Stimulated activated naive CD8-positive, alpha-beta T cell treated with anti-CD3 and anti-CD28 coated beads, Interleukin-15, amount 100 ng/mL, for 72 hours (primary cell): ENCODE measurements at regions not wholly inside any gene's neighbourhood (a gene's known extent, or its start where the extent isn't known, plus 50 kb on each side); places are given as distances from the start of the nearest gene placed in this dataset.

Experiments used
- ATAC-seq: fragments of 150-1000 bp; cut with Tn5 transposase; 2 replicates; pipeline ENCODE4 v1.10.0; 2021; ENCODE audit warnings: mild to moderate bottlenecking, moderate library complexity
- DNase-seq, 2 donors: peaks; one replicate each; pipeline ENCODE4 v3.0.0; 2021 to 2022
- H3K27ac Mint-ChIP-seq, 2 donors: one replicate each; pipeline ENCODE4 v1.8.0; 2022; ENCODE audit warnings: mild to moderate bottlenecking in 2 of 2, mixed read lengths in 2 of 2, moderate library complexity in 2 of 2
- H3K27me3 Mint-ChIP-seq: one replicate; pipeline ENCODE4 v1.8.0; 2022; ENCODE audit warnings: mixed read lengths
- H3K4me1 Mint-ChIP-seq: one replicate; pipeline ENCODE4 v1.8.0; 2022; ENCODE audit warnings: mild to moderate bottlenecking, mixed read lengths
- H3K4me3 Mint-ChIP-seq, 2 donors: one replicate each; pipeline ENCODE4 v1.8.0; 2022; ENCODE audit warnings: mild to moderate bottlenecking in 2 of 2, mixed read lengths in 2 of 2, moderate library complexity in 1 of 2
- H3K9me3 Mint-ChIP-seq, 2 donors: one replicate each; pipeline ENCODE4 v1.8.0; 2022; ENCODE audit warnings: mixed read lengths in 2 of 2

- ATAC-seq = no peak
- H3K27ac Mint-ChIP-seq = no peak overlapping the region
- no peak for DNase-seq
- no peaks in the 10 kb centered on the region for H3K4me1 Mint-ChIP-seq
- H3K27me3 Mint-ChIP-seq = peaks cover 11% of the 10 kb centered on the region
- no peak overlapping the region for H3K4me3 Mint-ChIP-seq
- H3K9me3 Mint-ChIP-seq = peaks cover 8 to 11% of the 10 kb centered on the region in 2 donors
These were observed 289.6 kb upstream of the HTR2A start for GRCh38 chr13:47186471-47186870.

DNA sequence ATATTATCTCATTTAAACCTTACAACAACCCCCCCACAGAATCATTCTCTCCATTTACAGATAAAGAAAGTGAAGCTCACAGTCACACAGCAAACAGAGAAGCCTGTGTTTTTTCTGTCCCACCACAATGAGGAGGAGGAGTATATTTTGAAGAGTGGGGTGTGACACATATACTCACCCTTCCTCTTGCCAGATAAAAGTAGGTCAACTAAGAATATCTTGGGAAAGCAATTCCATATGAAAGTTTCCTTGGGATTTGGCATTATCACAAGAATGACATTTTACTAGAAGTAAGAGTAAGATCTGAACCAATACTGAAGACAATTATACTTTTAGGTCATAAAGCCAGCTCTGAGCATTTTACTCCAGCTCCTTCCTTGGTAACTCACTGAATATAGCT lies 287.5 kb upstream of the HTR2A start:
- Mint-ChIP-seq H3K27me3 (peaks cover 11% of the 10 kb centered on the region), H3K9me3 (peaks cover 8 to 11% of the 10 kb centered on the region in 2 donors), H3K27ac (no peak overlapping the region), H3K4me1 (no peaks in the 10 kb centered on the region), H3K4me3 (no peak overlapping the region)
- ATAC-seq (no peak), DNase-seq (no peak)

GRCh38 chr13:47179321-47179720 lies 282.5 kb upstream of the HTR2A start:
- Mint-ChIP-seq H3K9me3 (peaks cover 0 to 4% of the 10 kb centered on the region in 2 donors), H3K27me3 (peaks cover 9% of the 10 kb centered on the region), H3K27ac (no peak overlapping the region), H3K4me1 (no peaks in the 10 kb centered on the region), H3K4me3 (no peak overlapping the region)
- ATAC-seq (no peak), DNase-seq (no peak)

DNA sequence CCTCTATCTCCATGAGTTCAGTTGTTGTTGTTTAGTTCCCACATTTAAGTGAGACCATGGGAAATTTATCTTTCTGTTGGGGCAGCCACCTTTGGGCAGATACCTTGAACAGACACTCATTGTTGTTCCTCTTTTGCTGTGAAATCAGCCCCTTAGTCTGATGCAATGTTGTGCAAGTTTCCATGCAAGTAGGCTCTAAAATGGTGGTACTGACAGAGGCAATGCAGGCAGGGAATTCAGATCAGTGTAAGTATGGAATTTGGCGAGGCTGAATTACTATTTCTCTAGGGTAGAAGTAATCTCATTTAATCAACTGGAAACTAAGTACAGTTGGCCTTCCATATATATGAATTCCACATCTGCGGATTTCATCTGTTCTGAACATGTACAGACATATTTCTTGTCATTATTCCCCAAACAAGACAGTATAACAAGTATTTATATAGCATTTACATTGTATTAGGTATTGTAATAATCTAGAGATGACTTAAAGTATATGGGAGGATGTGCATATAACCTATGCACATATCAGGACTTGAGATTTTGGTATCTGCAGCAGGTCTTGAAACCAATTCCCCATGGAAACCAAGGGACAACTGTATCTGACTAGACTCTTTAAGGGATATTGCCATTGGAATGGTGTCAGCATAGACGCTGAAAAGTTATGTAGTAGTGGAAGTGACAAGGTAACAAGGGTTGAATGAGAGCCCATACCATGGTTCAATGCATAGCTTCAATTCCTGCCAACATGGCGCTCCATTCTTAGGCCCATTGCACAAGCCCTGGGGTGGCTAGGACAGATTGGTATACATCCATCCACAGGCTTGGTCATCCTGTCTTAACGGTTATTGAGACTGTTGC lies 281.5 kb upstream of the HTR2A start:
- Mint-ChIP-seq H3K4me1 (no peaks in the 10 kb centered on the region), H3K27me3 (no peaks in the 10 kb centered on the region), H3K4me3 (no peak overlapping the region), H3K27ac (no peak overlapping the region), H3K9me3 (peaks cover 0 to 4% of the 10 kb centered on the region in 2 donors)
- DNase-seq (no peak), ATAC-seq (no peak)

- Mint-ChIP-seq H3K27me3 (no peaks in the 10 kb centered on the region), H3K4me1 (no peaks in the 10 kb centered on the region), H3K9me3 (no peaks in the 10 kb centered on the region), H3K27ac (no peak overlapping the region), H3K4me3 (no peak overlapping the region)
- DNase-seq (no peak), ATAC-seq (no peak)
These were observed 278.5 kb upstream of the HTR2A start for GRCh38 chr13:47175172-47175866.

- no peak overlapping the region for H3K4me3 Mint-ChIP-seq
- DNase-seq (no peak), ATAC-seq (no peak)
- H3K4me1 Mint-ChIP-seq = no peaks in the 10 kb centered on the region
- H3K9me3 Mint-ChIP-seq = no peaks in the 10 kb centered on the region
- H3K27me3 Mint-ChIP-seq = no peaks in the 10 kb centered on the region
- H3K27ac Mint-ChIP-seq = no peak overlapping the region
These were observed 274.1 kb upstream of the HTR2A start for GRCh38 chr13:47170971-47171370.

DNA sequence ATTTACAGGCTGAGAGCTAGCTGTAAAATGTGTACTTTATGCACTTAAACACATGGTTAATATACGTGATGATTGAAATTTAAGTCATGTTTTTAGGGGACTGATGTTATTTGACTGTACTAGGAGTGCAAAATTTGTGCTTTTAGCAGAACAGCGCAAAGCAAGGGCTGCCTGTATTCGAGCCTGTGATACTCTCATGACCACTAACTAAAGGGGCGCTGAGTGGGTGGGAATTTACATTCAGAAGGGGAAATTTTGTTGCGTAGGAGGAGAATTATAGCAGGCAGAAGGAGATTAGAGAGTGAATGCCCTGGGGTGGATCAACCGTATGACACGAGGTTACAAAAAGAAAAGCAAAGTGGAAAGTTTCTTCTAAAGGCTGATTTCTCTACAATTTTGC lies 271.8 kb upstream of the HTR2A start:
- Mint-ChIP-seq H3K4me3 (no peak overlapping the region), H3K27me3 (no peaks in the 10 kb centered on the region), H3K4me1 (no peaks in the 10 kb centered on the region), H3K27ac (no peak overlapping the region), H3K9me3 (no peaks in the 10 kb centered on the region)
- DNase-seq (no peak), ATAC-seq (no peak)

- Mint-ChIP-seq H3K27me3 (no peaks in the 10 kb centered on the region), H3K27ac (no peak overlapping the region), H3K4me3 (no peak overlapping the region), H3K9me3 (no peaks in the 10 kb centered on the region), H3K4me1 (no peaks in the 10 kb centered on the region)
- DNase-seq (no peak), ATAC-seq (no peak)
These were observed 271.2 kb upstream of the HTR2A start for GRCh38 chr13:47168066-47168465.

DNA sequence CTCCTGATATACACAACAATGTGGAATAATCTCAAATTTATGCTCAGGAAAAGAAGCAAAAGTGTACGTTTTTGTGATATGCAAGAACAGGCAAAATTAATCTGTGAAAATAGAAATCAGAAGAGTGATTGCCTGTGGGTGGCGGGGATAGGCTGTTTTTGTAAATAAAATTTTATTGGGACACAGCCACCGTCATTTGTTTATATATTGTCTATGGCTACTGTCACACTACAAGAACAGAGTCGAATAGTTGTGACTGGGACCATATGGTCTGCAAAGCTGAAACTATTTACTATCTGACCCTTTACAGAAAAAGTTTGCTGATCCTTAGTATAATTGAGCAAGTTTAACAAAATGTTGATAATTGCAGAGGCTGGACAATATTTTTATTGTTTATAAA lies 269.5 kb upstream of the HTR2A start:
- Mint-ChIP-seq H3K27ac (no peak overlapping the region), H3K4me1 (no peaks in the 10 kb centered on the region), H3K9me3 (no peaks in the 10 kb centered on the region), H3K4me3 (no peak overlapping the region), H3K27me3 (no peaks in the 10 kb centered on the region)
- DNase-seq (no peak), ATAC-seq (no peak)

DNA sequence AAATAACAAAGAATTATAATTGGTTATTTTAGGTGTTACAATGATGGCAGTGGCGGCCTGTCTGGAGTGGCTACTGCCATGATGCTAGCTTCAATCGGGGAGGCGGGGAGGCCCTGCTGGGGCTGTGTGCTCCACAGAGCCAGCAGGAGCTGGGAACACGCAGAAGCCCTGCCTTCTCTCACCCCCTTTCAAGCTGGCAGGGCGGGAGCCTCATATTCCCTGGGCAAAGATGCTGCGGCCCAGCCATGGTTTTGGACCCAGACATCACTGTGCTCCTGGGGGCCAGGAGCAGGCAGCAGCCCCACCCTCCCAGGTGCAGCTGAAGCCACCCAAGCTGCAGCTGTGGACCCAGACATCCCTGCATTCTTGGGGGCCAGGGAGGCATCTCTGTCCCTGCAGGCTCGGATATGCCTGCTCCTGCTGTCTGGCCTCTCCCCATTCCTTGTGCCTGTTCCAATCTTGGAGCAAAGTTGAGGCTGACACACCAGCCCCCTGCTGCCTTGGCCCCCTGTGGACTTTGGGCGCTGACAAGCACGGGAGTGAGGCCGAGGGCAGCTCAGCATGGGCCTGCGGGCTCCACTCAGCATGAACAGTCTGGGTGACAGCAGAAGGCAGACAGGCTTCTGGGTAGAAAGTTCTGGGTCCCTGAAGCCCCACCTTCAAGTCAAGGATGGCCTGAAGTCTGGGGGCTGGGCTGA lies 263.1 kb upstream of the HTR2A start:
- H3K27me3 Mint-ChIP-seq = no peaks in the 10 kb centered on the region
- H3K27ac Mint-ChIP-seq = no peak overlapping the region
- no peak overlapping the region for H3K4me3 Mint-ChIP-seq
- H3K4me1 Mint-ChIP-seq = no peaks in the 10 kb centered on the region
- ATAC-seq = no peak
- H3K9me3 Mint-ChIP-seq = peaks cover 0 to 6% of the 10 kb centered on the region in 2 donors
- DNase-seq = no peak

- DNase-seq = no peak
- H3K4me1 Mint-ChIP-seq = no peaks in the 10 kb centered on the region
- H3K4me3 Mint-ChIP-seq = no peak overlapping the region
- H3K27ac Mint-ChIP-seq = no peak overlapping the region
- H3K9me3 Mint-ChIP-seq = peaks cover 0 to 6% of the 10 kb centered on the region in 2 donors
- H3K27me3 Mint-ChIP-seq = peaks cover 7% of the 10 kb centered on the region
- ATAC-seq = no peak
These were observed 261.7 kb upstream of the HTR2A start for GRCh38 chr13:47158593-47158992.

- no peak for ATAC-seq
- H3K27ac Mint-ChIP-seq = no peak overlapping the region
These were observed 251.7 kb upstream of the HTR2A start for GRCh38 chr13:47148543-47148942.

GRCh38 chr13:47147812-47148119 lies 250.9 kb upstream of the HTR2A start:
- no peak overlapping the region for H3K4me3 Mint-ChIP-seq
- no peak for ATAC-seq

More at GRCh38 chr13:47148543-47148942, 251.7 kb upstream of the HTR2A start:
- H3K4me3 Mint-ChIP-seq = no peak overlapping the region
- peaks cover 5% of the 10 kb centered on the region for H3K4me1 Mint-ChIP-seq
- peaks cover under 1% of the 10 kb centered on the region for H3K27me3 Mint-ChIP-seq
- no peaks in the 10 kb centered on the region for H3K9me3 Mint-ChIP-seq
- DNase-seq = no peak

GRCh38 chr13:47146991-47147811 lies 250.3 kb upstream of the HTR2A start:
- ATAC-seq (no peak), DNase-seq (no peak)
- Mint-ChIP-seq H3K4me1 (peaks cover 5% of the 10 kb centered on the region), H3K27me3 (no peaks in the 10 kb centered on the region), H3K27ac (no peak overlapping the region), H3K9me3 (no peaks in the 10 kb centered on the region), H3K4me3 (no peak overlapping the region)

More at GRCh38 chr13:47147812-47148119, 250.9 kb upstream of the HTR2A start:
- Mint-ChIP-seq H3K4me1 (peaks cover 5% of the 10 kb centered on the region), H3K27ac (no peak overlapping the region), H3K27me3 (no peaks in the 10 kb centered on the region), H3K9me3 (no peaks in the 10 kb centered on the region)
- no peak for DNase-seq

- Mint-ChIP-seq H3K4me3 (no peak overlapping the region), H3K9me3 (no peaks in the 10 kb centered on the region), H3K4me1 (peaks cover 5% of the 10 kb centered on the region), H3K27ac (no peak overlapping the region), H3K27me3 (no peaks in the 10 kb centered on the region)
- DNase-seq (no peak), ATAC-seq (no peak)
These were observed 249.3 kb upstream of the HTR2A start for GRCh38 chr13:47146136-47146535.
